WTC11 (cell line): ENCODE measurements at regions not wholly inside any gene's neighbourhood (a gene's known extent, or its start where the extent isn't known, plus 50 kb on each side); places are given as distances from the start of the nearest gene placed in this dataset.

Experiments
- ATAC-seq: fragments of 200-7000 bp; cut with Tn5 transposase; 2 replicates; pipeline ENCODE4 v1.10.0; 2021; ENCODE audit warnings: mild to moderate bottlenecking, moderate library complexity
- CTCF ChIA-PET: fragments of 300-600 bp; sonication (Branson Sonifier 250); formaldehyde crosslinking; loops from one replicate; lab custom pipeline; 2021; ENCODE audit warnings: antibody characterized with exemption; lab: Charles Lee
- POLR2A ChIA-PET: fragments of 350-600 bp; sonication (Branson Sonifier 250); formaldehyde crosslinking; loops from one replicate; lab custom pipeline; 2021; ENCODE audit warnings: antibody characterized with exemption; lab: Charles Lee
- DNase-seq: peaks from one replicate; pipeline ENCODE4 v3.0.0; 2021; ENCODE audit warnings: low spot score
- H3K27ac Mint-ChIP-seq: 2 replicates; pipeline ENCODE4 v1.8.0; 2021; ENCODE audit warnings: mixed read lengths
- H3K27me3 Mint-ChIP-seq: 2 replicates; pipeline ENCODE4 v1.8.0; 2021; ENCODE audit warnings: low read depth, mild to moderate bottlenecking, moderate library complexity, mixed read lengths
- H3K36me3 Mint-ChIP-seq: 2 replicates; pipeline ENCODE4 v1.8.0; 2021; ENCODE audit warnings: mixed read lengths
- H3K4me1 Mint-ChIP-seq: 2 replicates; pipeline ENCODE4 v1.8.0; 2022; ENCODE audit warnings: mixed read lengths
- H3K4me3 Mint-ChIP-seq: 2 replicates; pipeline ENCODE4 v1.8.0; 2021; ENCODE audit warnings: mild to moderate bottlenecking, moderate library complexity, mixed read lengths
- H3K9me3 Mint-ChIP-seq: 2 replicates; pipeline ENCODE4 v1.8.0; 2021; ENCODE audit warnings: mixed read lengths
- CBFB ChIP-seq: sonication (generic); formaldehyde crosslinking; IDR thresholded peaks from 2 replicates; pipeline ENCODE4 v1.8.1; 2022; ENCODE audit warnings: mild to moderate bottlenecking, low read depth, missing genetic modification reagents
- GRHL2 ChIP-seq: fragments of 250-450 bp; sonication (Bioruptor Pico); IDR thresholded peaks from 2 replicates; pipeline ENCODE4 v1.8.0; 2022; ENCODE audit warnings: mild to moderate bottlenecking, moderate library complexity; ENCODE audit not compliant: insufficient replicate concordance, severe bottlenecking
- NFE2L1 ChIP-seq: sonication (generic); formaldehyde crosslinking; IDR thresholded peaks from 2 replicates; pipeline ENCODE4 v1.8.1; 2023; ENCODE audit warnings: missing genetic modification reagents
- USF2 ChIP-seq: sonication (generic); formaldehyde crosslinking; IDR thresholded peaks from 2 replicates; pipeline ENCODE4 v1.8.1; 2023; ENCODE audit warnings: mild to moderate bottlenecking, missing genetic modification reagents, moderate library complexity
- ZNF219 ChIP-seq: sonication (generic); formaldehyde crosslinking; IDR thresholded peaks from 2 replicates; pipeline ENCODE4 v1.8.0; 2023; ENCODE audit warnings: missing genetic modification reagents, mild to moderate bottlenecking, borderline replicate concordance
- ZNF512 ChIP-seq: sonication (generic); formaldehyde crosslinking; IDR thresholded peaks from 2 replicates; pipeline ENCODE4 v1.8.1; 2022; ENCODE audit warnings: missing genetic modification reagents, borderline replicate concordance
- TF ChIP-seq, protein P1 (sequence below): sonication (generic); formaldehyde crosslinking; IDR thresholded peaks from 2 replicates; pipeline ENCODE4 v1.8.0; 2023; ENCODE audit warnings: missing genetic modification reagents
- TF ChIP-seq, protein P2 (sequence below): fragments of 200-600 bp; IDR thresholded peaks from 2 replicates; pipeline ENCODE4 v1.8.0; 2022; ENCODE audit warnings: antibody characterized with exemption
- TF ChIP-seq, protein P3 (sequence below): fragments of 250-450 bp; sonication (Bioruptor Pico); IDR thresholded peaks from 2 replicates; pipeline ENCODE4 v1.8.0; 2021; ENCODE audit warnings: mild to moderate bottlenecking
- TF ChIP-seq, protein P4 (sequence below): fragments of 250-450 bp; sonication (Bioruptor Pico); conservative IDR thresholded peaks from 2 replicates; pipeline ENCODE4 v1.9.0; 2021; ENCODE audit warnings: mild to moderate bottlenecking
- TF ChIP-seq, protein P5 (sequence below): sonication (generic); formaldehyde crosslinking; IDR thresholded peaks from 2 replicates; pipeline ENCODE4 v1.8.0; 2023; ENCODE audit warnings: mild to moderate bottlenecking, missing genetic modification reagents

GRCh38 chr12:115755725-115756085 is 521.8 kb downstream of the MED13L start (continued):
- TF ChIP-seq, protein P1, sequence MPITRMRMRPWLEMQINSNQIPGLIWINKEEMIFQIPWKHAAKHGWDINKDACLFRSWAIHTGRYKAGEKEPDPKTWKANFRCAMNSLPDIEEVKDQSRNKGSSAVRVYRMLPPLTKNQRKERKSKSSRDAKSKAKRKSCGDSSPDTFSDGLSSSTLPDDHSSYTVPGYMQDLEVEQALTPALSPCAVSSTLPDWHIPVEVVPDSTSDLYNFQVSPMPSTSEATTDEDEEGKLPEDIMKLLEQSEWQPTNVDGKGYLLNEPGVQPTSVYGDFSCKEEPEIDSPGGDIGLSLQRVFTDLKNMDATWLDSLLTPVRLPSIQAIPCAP (CRISPR knock-in tag) = no peak
- no peak for TF ChIP-seq CBFB (CRISPR knock-in tag)

GRCh38 chr12:115755061-115755724 is 522.3 kb downstream of the MED13L start:
- no peak for TF ChIP-seq GRHL2 (CRISPR knock-in tag)
- H3K36me3 Mint-ChIP-seq = no peaks in the 10 kb centered on the region
- ChIA-PET CTCF (interaction anchor here (1.0 kb wide), 1 partner anchor 192 kb away, joined by 4 read pairs; no protein-coding TSS in a partner anchor), POLR2A (no interaction called here)
- no peaks in the 10 kb centered on the region for H3K9me3 Mint-ChIP-seq
- ATAC-seq (no peak), DNase-seq (no peak)
- peaks cover 12% of the 10 kb centered on the region for H3K4me1 Mint-ChIP-seq
- no peak overlapping the region for H3K27ac Mint-ChIP-seq
- H3K27me3 Mint-ChIP-seq = no peaks in the 10 kb centered on the region
- no peak overlapping the region for H3K4me3 Mint-ChIP-seq

GRCh38 chr12:115752913-115753726 is 524.4 kb downstream of the MED13L start:
- POLR2A ChIA-PET = no interaction called here
- H3K4me1 Mint-ChIP-seq = peaks cover 12% of the 10 kb centered on the region
- TF ChIP-seq NFE2L1 (CRISPR knock-in tag) (no peak), ZNF219 (no peak), USF2 (CRISPR knock-in tag) (no peak), ZNF512 (CRISPR knock-in tag) (no peak)
- TF ChIP-seq, protein P2, sequence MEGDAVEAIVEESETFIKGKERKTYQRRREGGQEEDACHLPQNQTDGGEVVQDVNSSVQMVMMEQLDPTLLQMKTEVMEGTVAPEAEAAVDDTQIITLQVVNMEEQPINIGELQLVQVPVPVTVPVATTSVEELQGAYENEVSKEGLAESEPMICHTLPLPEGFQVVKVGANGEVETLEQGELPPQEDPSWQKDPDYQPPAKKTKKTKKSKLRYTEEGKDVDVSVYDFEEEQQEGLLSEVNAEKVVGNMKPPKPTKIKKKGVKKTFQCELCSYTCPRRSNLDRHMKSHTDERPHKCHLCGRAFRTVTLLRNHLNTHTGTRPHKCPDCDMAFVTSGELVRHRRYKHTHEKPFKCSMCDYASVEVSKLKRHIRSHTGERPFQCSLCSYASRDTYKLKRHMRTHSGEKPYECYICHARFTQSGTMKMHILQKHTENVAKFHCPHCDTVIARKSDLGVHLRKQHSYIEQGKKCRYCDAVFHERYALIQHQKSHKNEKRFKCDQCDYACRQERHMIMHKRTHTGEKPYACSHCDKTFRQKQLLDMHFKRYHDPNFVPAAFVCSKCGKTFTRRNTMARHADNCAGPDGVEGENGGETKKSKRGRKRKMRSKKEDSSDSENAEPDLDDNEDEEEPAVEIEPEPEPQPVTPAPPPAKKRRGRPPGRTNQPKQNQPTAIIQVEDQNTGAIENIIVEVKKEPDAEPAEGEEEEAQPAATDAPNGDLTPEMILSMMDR = peak; percentile 18; the same call in 1 of the 2 replicates
- TF ChIP-seq, protein P3, sequence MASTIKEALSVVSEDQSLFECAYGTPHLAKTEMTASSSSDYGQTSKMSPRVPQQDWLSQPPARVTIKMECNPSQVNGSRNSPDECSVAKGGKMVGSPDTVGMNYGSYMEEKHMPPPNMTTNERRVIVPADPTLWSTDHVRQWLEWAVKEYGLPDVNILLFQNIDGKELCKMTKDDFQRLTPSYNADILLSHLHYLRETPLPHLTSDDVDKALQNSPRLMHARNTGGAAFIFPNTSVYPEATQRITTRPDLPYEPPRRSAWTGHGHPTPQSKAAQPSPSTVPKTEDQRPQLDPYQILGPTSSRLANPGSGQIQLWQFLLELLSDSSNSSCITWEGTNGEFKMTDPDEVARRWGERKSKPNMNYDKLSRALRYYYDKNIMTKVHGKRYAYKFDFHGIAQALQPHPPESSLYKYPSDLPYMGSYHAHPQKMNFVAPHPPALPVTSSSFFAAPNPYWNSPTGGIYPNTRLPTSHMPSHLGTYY (CRISPR knock-in tag) = no peak
- TF ChIP-seq, protein P1 (CRISPR knock-in tag) = no peak
- TF ChIP-seq, all 79 proteins: peak for 1
- no peaks in the 10 kb centered on the region for H3K36me3 Mint-ChIP-seq
- CTCF ChIA-PET = interaction anchor here (0.6 kb wide), 1 partner anchor 10 kb away, joined by 3 read pairs; no protein-coding TSS in a partner anchor
- no peaks in the 10 kb centered on the region for H3K27me3 Mint-ChIP-seq
- no peak overlapping the region for H3K4me3 Mint-ChIP-seq
- ATAC-seq (peak; percentile 91), DNase-seq (peak; percentile 17)
- H3K9me3 Mint-ChIP-seq = no peaks in the 10 kb centered on the region
- H3K27ac Mint-ChIP-seq = no peak overlapping the region

DNA sequence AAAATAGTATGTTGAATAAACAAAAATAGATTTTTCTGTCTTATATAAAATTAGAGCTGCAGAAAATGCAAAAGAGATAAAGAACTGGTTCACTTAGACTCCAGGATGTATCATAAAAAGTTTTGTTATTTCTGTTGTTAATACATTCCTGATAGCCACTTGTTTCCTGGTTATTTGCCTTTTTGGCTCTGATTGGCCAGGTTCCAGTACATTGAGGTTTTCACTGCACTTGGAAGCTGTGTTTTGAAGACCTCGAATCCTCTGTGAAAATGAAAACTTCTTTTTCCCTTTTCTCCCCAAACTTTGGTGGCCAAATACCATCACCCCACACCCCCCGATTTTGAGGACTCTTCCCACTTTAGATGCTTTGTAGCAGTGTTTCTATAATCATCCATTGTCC is 525.3 kb downstream of the MED13L start:
- no peak for ATAC-seq
- no peak overlapping the region for H3K4me3 Mint-ChIP-seq
- H3K4me1 Mint-ChIP-seq = peaks cover 12% of the 10 kb centered on the region
- CTCF ChIA-PET = no interaction called here
- no peaks in the 10 kb centered on the region for H3K36me3 Mint-ChIP-seq
- no peak for DNase-seq
- no peak for TF ChIP-seq ZNF219
- TF ChIP-seq, protein P4, sequence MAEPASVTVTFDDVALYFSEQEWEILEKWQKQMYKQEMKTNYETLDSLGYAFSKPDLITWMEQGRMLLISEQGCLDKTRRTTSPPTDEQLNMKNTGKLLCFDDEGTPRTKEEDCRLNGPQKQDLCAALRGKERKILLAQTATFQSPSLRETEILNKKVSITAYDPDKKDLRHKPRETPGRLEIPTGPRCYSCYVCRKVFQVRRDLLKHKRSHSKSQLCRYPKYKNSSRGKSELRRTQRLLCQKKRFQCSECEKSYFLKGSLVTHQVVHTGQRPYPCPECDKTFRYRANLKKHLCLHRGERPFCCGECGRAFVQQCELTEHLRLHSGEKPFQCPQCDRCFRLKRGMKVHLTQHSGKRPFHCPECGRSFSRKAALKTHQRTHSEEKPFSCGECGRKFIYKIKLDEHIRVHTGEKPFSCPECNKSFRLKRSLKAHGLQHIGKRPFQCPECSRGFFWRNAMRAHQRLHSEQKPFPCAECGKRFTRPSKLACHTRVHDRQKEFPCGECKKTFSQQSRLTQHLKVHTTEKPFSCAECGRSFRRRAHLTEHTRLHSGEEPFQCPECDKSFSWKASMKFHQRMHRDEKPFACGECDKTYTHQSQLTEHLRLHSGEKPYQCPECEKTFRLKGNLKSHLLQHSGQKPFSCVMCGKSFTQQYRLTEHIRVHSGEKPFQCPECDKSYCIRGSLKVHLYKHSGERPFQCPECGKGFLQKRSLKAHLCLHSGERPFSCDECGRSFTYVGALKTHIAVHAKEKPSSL (CRISPR knock-in tag) = no peak
- TF ChIP-seq, protein P5, sequence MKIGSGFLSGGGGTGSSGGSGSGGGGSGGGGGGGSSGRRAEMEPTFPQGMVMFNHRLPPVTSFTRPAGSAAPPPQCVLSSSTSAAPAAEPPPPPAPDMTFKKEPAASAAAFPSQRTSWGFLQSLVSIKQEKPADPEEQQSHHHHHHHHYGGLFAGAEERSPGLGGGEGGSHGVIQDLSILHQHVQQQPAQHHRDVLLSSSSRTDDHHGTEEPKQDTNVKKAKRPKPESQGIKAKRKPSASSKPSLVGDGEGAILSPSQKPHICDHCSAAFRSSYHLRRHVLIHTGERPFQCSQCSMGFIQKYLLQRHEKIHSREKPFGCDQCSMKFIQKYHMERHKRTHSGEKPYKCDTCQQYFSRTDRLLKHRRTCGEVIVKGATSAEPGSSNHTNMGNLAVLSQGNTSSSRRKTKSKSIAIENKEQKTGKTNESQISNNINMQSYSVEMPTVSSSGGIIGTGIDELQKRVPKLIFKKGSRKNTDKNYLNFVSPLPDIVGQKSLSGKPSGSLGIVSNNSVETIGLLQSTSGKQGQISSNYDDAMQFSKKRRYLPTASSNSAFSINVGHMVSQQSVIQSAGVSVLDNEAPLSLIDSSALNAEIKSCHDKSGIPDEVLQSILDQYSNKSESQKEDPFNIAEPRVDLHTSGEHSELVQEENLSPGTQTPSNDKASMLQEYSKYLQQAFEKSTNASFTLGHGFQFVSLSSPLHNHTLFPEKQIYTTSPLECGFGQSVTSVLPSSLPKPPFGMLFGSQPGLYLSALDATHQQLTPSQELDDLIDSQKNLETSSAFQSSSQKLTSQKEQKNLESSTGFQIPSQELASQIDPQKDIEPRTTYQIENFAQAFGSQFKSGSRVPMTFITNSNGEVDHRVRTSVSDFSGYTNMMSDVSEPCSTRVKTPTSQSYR = no peak
- POLR2A ChIA-PET = no interaction called here
- H3K27me3 Mint-ChIP-seq = no peaks in the 10 kb centered on the region
- no peaks in the 10 kb centered on the region for H3K9me3 Mint-ChIP-seq
- H3K27ac Mint-ChIP-seq = no peak overlapping the region
